HG02623 (cell line): ENCODE measurements at regions not wholly inside any gene's neighbourhood (a gene's known extent, or its start where the extent isn't known, plus 50 kb on each side); places are given as distances from the start of the nearest gene placed in this dataset.
A peak's percentile ranks its signal among the peaks of the same experiment; 100 is the strongest.

ENCODE experiments used
- ATAC-seq: cut with Tn5 transposase; IDR thresholded peaks from one replicate; pipeline ENCODE4 v1.9.1; 2021; ENCODE audit warnings: moderate library complexity; ENCODE audit not compliant: unreplicated experiment

- no peak for ATAC-seq
Observed at GRCh38 chr1:168913711-168914463, 184.9 kb upstream of the DPT start.

- no peak for ATAC-seq
Observed at GRCh38 chr1:168917309-168917708, 188.3 kb upstream of the DPT start.

- ATAC-seq: no peak
Observed at GRCh38 chr1:168917796-168918195, 188.7 kb upstream of the ATP1B1 start.

GRCh38 chr1:168918860-168919741 is 187.4 kb upstream of the ATP1B1 start:
- no peak for ATAC-seq

- no peak for ATAC-seq
Observed at GRCh38 chr1:168920456-168921094, 185.9 kb upstream of the ATP1B1 start.

GRCh38 chr1:168921629-168922028 is 184.9 kb upstream of the ATP1B1 start:
- ATAC-seq: peak; percentile 55

- no peak for ATAC-seq
Observed at GRCh38 chr1:168923521-168924136, 182.9 kb upstream of the ATP1B1 start.

- ATAC-seq: no peak
Observed at GRCh38 chr1:168924976-168925375, 181.5 kb upstream of the ATP1B1 start.

GRCh38 chr1:168926236-168926635 is 180.3 kb upstream of the ATP1B1 start:
- ATAC-seq: no peak

GRCh38 chr1:168932539-168932938 is 174.0 kb upstream of the ATP1B1 start:
- ATAC-seq: no peak

- ATAC-seq: no peak
Observed at GRCh38 chr1:168933141-168933805, 173.2 kb upstream of the ATP1B1 start.

- ATAC-seq: no peak
Observed at GRCh38 chr1:168939110-168939946, 167.2 kb upstream of the ATP1B1 start.

GRCh38 chr1:168939947-168940223 is 166.6 kb upstream of the ATP1B1 start:
- ATAC-seq: no peak

- ATAC-seq: no peak
Observed at GRCh38 chr1:168941640-168942039, 164.8 kb upstream of the ATP1B1 start.

GRCh38 chr1:168942165-168942564 is 164.3 kb upstream of the ATP1B1 start:
- no peak for ATAC-seq

GRCh38 chr1:168945870-168946269 is 160.6 kb upstream of the ATP1B1 start:
- no peak for ATAC-seq

- ATAC-seq: no peak
Observed at GRCh38 chr1:168947041-168947440, 159.4 kb upstream of the ATP1B1 start.

GRCh38 chr1:168949672-168950071 is 156.8 kb upstream of the ATP1B1 start:
- ATAC-seq: no peak

- no peak for ATAC-seq
Observed at GRCh38 chr1:168957818-168958217, 148.7 kb upstream of the ATP1B1 start.
